Endothelial cell of umbilical vein (primary cell): ENCODE measurements at regions not wholly inside any gene's neighbourhood (a gene's known extent, or its start where the extent isn't known, plus 50 kb on each side); places are given as distances from the start of the nearest gene placed in this dataset.

Source experiments
- BruUV-seq: library from RNA; stranded (reverse); fragments of 400-500 nt; replicated peaks from 2 replicates; lab custom pipeline; 2021; lab: Mats Ljungman, UMichigan
- CTCF ChIA-PET: fragments of 300-600, 350-600 bp; sonication (Branson Sonifier 250); formaldehyde crosslinking; loops from one replicate; lab custom pipeline; 2021; ENCODE audit warnings: antibody characterized with exemption, inconsistent platforms; lab: Charles Lee
- POLR2A ChIA-PET: fragments of 300-600, 350-600 bp; sonication (Branson Sonifier 250); formaldehyde crosslinking; loops from one replicate; lab custom pipeline; 2021; ENCODE audit warnings: antibody characterized with exemption, inconsistent platforms; lab: Charles Lee
- DNase-seq: peaks from one replicate; pipeline ENCODE4 v3.0.0-alpha.2; 2011; ENCODE audit warnings: low read depth, low spot score
- FAIRE-seq: peaks from 2 replicates; lab custom pipeline; 2011; peaks lifted over from hg19 to GRCh38; lab: Jason Lieb, UNC
- H2AFZ ChIP-seq: 2 replicates; pipeline ENCODE4 v1.6.0; 2012; ENCODE audit warnings: low read depth, low read length, control low read depth, inconsistent platforms
- H3K27ac ChIP-seq: 2 replicates; pipeline ENCODE4 v1.5.1; 2011; ENCODE audit warnings: low read depth, mild to moderate bottlenecking, control low read depth, low read length, moderate library complexity; ENCODE audit not compliant: insufficient read depth
- H3K27me3 ChIP-seq, 2 experiments: 2 replicates each; pipeline versions ENCODE4 v1.6.0 to v1.6.1; 2011; ENCODE audit warnings: low read length in 2 of 2, mixed read lengths in 1 of 2; ENCODE audit not compliant: control insufficient read depth in 2 of 2, insufficient read depth in 2 of 2
- H3K36me3 ChIP-seq, 2 experiments: 2 replicates in 1 of 2; 3 replicates in 1 of 2; pipeline ENCODE4 v1.5.1; 2011; ENCODE audit warnings: low read length in 2 of 2, mild to moderate bottlenecking in 1 of 2, moderate library complexity in 1 of 2; ENCODE audit not compliant: control insufficient read depth in 2 of 2, insufficient read depth in 2 of 2; ENCODE audit errors: extremely low read depth in 1 of 2
- H3K4me1 ChIP-seq: 3 replicates; pipeline ENCODE4 v1.5.1; 2011; ENCODE audit warnings: mild to moderate bottlenecking, low read length; ENCODE audit not compliant: control insufficient read depth, insufficient read depth; ENCODE audit errors: extremely low read depth
- H3K4me2 ChIP-seq: 2 replicates; pipeline ENCODE4 v1.6.1; 2011; ENCODE audit warnings: low read length, control low read depth, mixed read lengths; ENCODE audit not compliant: insufficient read depth
- H3K4me3 ChIP-seq, 3 experiments: fragments of 200-600 bp in 1 of 3; sonication (generic), shearing (Covaris generic) in 1 of 3; replicated peaks in 1 of 3; 2 replicates each; pipeline ENCODE4 v1.5.1; 2011 to 2016; ENCODE audit warnings: control low read depth in 3 of 3, low read length in 3 of 3, mild to moderate bottlenecking in 2 of 3, inconsistent platforms in 1 of 3, low read depth in 1 of 3, moderate library complexity in 1 of 3; ENCODE audit not compliant: insufficient read depth in 1 of 3
- H3K79me2 ChIP-seq: 2 replicates; pipeline ENCODE4 v1.6.0; 2012; ENCODE audit warnings: low read length, inconsistent platforms; ENCODE audit not compliant: control insufficient read depth, insufficient read depth
- H3K9ac ChIP-seq: replicated peaks from 2 replicates; pipeline ENCODE3; 2011; ENCODE audit warnings: low read length, control low read depth; ENCODE audit not compliant: insufficient read depth; ENCODE audit errors: extremely low read depth
- H3K9me1 ChIP-seq: replicated peaks from 3 replicates; pipeline ENCODE4 v1.6.0; 2011; ENCODE audit warnings: mild to moderate bottlenecking, low read length; ENCODE audit not compliant: control insufficient read depth, insufficient read depth; ENCODE audit errors: extremely low read depth
- H3K9me3 ChIP-seq: replicated peaks from 2 replicates; pipeline ENCODE4 v1.5.1; 2012; ENCODE audit warnings: low read length, inconsistent platforms; ENCODE audit not compliant: control insufficient read depth, insufficient read depth
- H4K20me1 ChIP-seq: replicated peaks from 2 replicates; pipeline ENCODE3; 2011; ENCODE audit warnings: mild to moderate bottlenecking, low read length; ENCODE audit not compliant: control insufficient read depth, insufficient read depth; ENCODE audit errors: extremely low read depth
- CTCF ChIP-seq, 2 donors: IDR thresholded peaks; 1 replicate in 1 of 2; 2 replicates in 1 of 2; pipeline ENCODE4 v1.5.1; 2011; ENCODE audit warnings: low read length in 2 of 2, mild to moderate bottlenecking in 2 of 2, moderate library complexity in 2 of 2, control low read depth in 1 of 2, inconsistent platforms in 1 of 2, low read depth in 1 of 2; ENCODE audit not compliant: insufficient read depth in 1 of 2; ENCODE audit errors: extremely low read depth in 1 of 2
- EZH2 ChIP-seq: IDR thresholded peaks from 2 replicates; pipeline ENCODE4 v1.6.1; 2012; ENCODE audit warnings: borderline replicate concordance, low read depth, mild to moderate bottlenecking, moderate library complexity, low read length, inconsistent platforms; ENCODE audit not compliant: severe bottlenecking
- FOS ChIP-seq: IDR thresholded peaks from 2 replicates; pipeline ENCODE4 v1.6.1; 2011; ENCODE audit warnings: mild to moderate bottlenecking, low read length, moderate library complexity, borderline replicate concordance; ENCODE audit not compliant: insufficient read depth
- GATA2 ChIP-seq: IDR thresholded peaks from 2 replicates; pipeline ENCODE4 v1.7.0; 2011; ENCODE audit warnings: low read depth, mild to moderate bottlenecking, moderate library complexity, mixed read lengths, low read length; ENCODE audit not compliant: insufficient read length, insufficient read depth
- JUN ChIP-seq: IDR thresholded peaks from 2 replicates; pipeline ENCODE4 v1.6.1; 2011; ENCODE audit warnings: borderline replicate concordance, low read depth; ENCODE audit not compliant: insufficient read length, insufficient read depth
- MAX ChIP-seq: IDR thresholded peaks from 2 replicates; pipeline ENCODE4 v1.6.1; 2011; ENCODE audit not compliant: insufficient read depth, insufficient read length
- MYC ChIP-seq: IDR thresholded peaks from one replicate; pipeline ENCODE4 v1.6.1; 2011; ENCODE audit warnings: mild to moderate bottlenecking, low read depth, low read length
- POLR2A ChIP-seq: IDR thresholded peaks from 2 replicates; pipeline ENCODE4 v1.6.1; 2012; ENCODE audit warnings: low read depth, mild to moderate bottlenecking, control low read depth, low read length
- POLR2AphosphoS5 ChIP-seq: IDR thresholded peaks from 2 replicates; pipeline ENCODE4 v1.6.1; 2012; ENCODE audit warnings: low read depth, mild to moderate bottlenecking, control low read depth, low read length, moderate library complexity; ENCODE audit not compliant: insufficient read depth
- dilution Hi-C: fragments of 300-500 bp; cut with MboI; formaldehyde crosslinking; loops from one replicate; pipeline ENCODE4 v1.15.0; 2019; ENCODE audit warnings: low sequenced_read_pairs; ENCODE audit not compliant: extremely low pct_ligation_motif_present
- intact Hi-C: fragments of 100-400 bp; cut with micrococcal nuclease; formaldehyde crosslinking; loops from one replicate; pipeline ENCODE4 v1.10.0; 2022

GRCh38 chr18:44197832-44198611 is 482.7 kb upstream of the SETBP1 start:
- Histone ChIP-seq H3K27ac (no peak overlapping the region), H3K36me3 (no peaks in the 10 kb centered on the region), H4K20me1 (no peaks in the 10 kb centered on the region), H3K9me1 (no peaks in the 10 kb centered on the region), H3K9me3 (no peaks in the 10 kb centered on the region), H3K4me1 (no peaks in the 10 kb centered on the region), H3K4me2 (no peak overlapping the region), H3K9ac (no peak overlapping the region), H3K79me2 (no peaks in the 10 kb centered on the region), H3K4me3 (no peak overlapping the region), H3K27me3 (no peaks in the 10 kb centered on the region), H2AFZ (no peak overlapping the region)
- POLR2A ChIA-PET: no interaction called here
- DNase-seq: no peak
- intact Hi-C loops (no loop called here), dilution Hi-C loops (no loop called here)
- no TSS peak for BruUV-seq
- no peak for TF ChIP-seq EZH2
- no peak for TF ChIP-seq POLR2AphosphoS5
- TF ChIP-seq GATA2: no peak
- CTCF ChIA-PET: no interaction called here
- no peak for FAIRE-seq

GRCh38 chr18:44198612-44199284 is 481.9 kb upstream of the SETBP1 start:
- dilution Hi-C loops (no loop called here), intact Hi-C loops (no loop called here)
- no peaks in the 10 kb centered on the region for H3K9me3 ChIP-seq
- no peaks in the 10 kb centered on the region for H3K79me2 ChIP-seq
- no peak overlapping the region for H3K4me3 ChIP-seq
- H2AFZ ChIP-seq: no peak overlapping the region
- no peaks in the 10 kb centered on the region for H4K20me1 ChIP-seq
- FAIRE-seq: no peak
- no peaks in the 10 kb centered on the region for H3K4me1 ChIP-seq
- ChIA-PET CTCF (no interaction called here), POLR2A (no interaction called here)
- no peak overlapping the region for H3K4me2 ChIP-seq
- no TSS peak for BruUV-seq
- no peaks in the 10 kb centered on the region for H3K9me1 ChIP-seq
- H3K36me3 ChIP-seq: no peaks in the 10 kb centered on the region
- TF ChIP-seq JUN: no peak
- TF ChIP-seq MAX: no peak
- TF ChIP-seq GATA2: no peak
- TF ChIP-seq POLR2A: no peak
- TF ChIP-seq FOS: no peak
- no peak for TF ChIP-seq CTCF (IDR thresholded peaks at IDR 0.05; ENCODE audit: extremely low read depth in 1 of 2, insufficient read depth in 1 of 2, low read depth in 1 of 2, low read length in 2 of 2)
- no peak for TF ChIP-seq MYC
- no peak for TF ChIP-seq POLR2AphosphoS5
- no peak for TF ChIP-seq EZH2
- H3K27me3 ChIP-seq: no peaks in the 10 kb centered on the region
- H3K27ac ChIP-seq: no peak overlapping the region
- no peak overlapping the region for H3K9ac ChIP-seq
- no peak for DNase-seq
